ENCODE measurements at regions not wholly inside any gene's neighbourhood (a gene's known extent, or its start where the extent isn't known, plus 50 kb on each side); places are given as distances from the start of the nearest gene placed in this dataset.

- Histone ChIP-seq H3K4me2 (ENCODE audit: low read length) (no peak overlapping the region), H3K27ac (ENCODE audit: low read depth, low read length) (no peak overlapping the region), H3K4me1 (ENCODE audit: insufficient read depth, low read length) (peaks cover 6% of the 10 kb centered on the region), H2AFZ (ENCODE audit: low read depth, low read length) (no peak overlapping the region), H4K20me1 (ENCODE audit: insufficient read depth, low read length) (no peaks in the 10 kb centered on the region), H3K27me3 (ENCODE audit: insufficient read depth, low read length) (no peaks in the 10 kb centered on the region), H3K79me2 (ENCODE audit: insufficient read depth, low read length) (no peaks in the 10 kb centered on the region), H3K4me3 (ENCODE audit: insufficient read depth, low read depth, low read length) (no peak overlapping the region), H3K9ac (ENCODE audit: low read length) (no peak overlapping the region), H3K36me3 (ENCODE audit: insufficient read depth, low read length) (no peaks in the 10 kb centered on the region), H3K9me3 (ENCODE audit: insufficient read depth, low read depth, low read length) (no peaks in the 10 kb centered on the region)
- Mint-ChIP-seq H3K4me1 (ENCODE audit: low read depth, unreplicated experiment) (peaks cover 4% of the 10 kb centered on the region), H3K27ac (ENCODE audit: unreplicated experiment) (no peak overlapping the region), H3K4me3 (ENCODE audit: unreplicated experiment) (no peak overlapping the region), H3K27me3 (ENCODE audit: low read depth, unreplicated experiment) (no peaks in the 10 kb centered on the region), H3K36me3 (ENCODE audit: low read depth, unreplicated experiment) (no peaks in the 10 kb centered on the region), H3K9me3 (ENCODE audit: unreplicated experiment) (peaks cover 4% of the 10 kb centered on the region)
- FAIRE-seq (no peak), DNase-seq (ENCODE audit: low read depth) (no peak)
- TF ChIP-seq, protein P1, sequence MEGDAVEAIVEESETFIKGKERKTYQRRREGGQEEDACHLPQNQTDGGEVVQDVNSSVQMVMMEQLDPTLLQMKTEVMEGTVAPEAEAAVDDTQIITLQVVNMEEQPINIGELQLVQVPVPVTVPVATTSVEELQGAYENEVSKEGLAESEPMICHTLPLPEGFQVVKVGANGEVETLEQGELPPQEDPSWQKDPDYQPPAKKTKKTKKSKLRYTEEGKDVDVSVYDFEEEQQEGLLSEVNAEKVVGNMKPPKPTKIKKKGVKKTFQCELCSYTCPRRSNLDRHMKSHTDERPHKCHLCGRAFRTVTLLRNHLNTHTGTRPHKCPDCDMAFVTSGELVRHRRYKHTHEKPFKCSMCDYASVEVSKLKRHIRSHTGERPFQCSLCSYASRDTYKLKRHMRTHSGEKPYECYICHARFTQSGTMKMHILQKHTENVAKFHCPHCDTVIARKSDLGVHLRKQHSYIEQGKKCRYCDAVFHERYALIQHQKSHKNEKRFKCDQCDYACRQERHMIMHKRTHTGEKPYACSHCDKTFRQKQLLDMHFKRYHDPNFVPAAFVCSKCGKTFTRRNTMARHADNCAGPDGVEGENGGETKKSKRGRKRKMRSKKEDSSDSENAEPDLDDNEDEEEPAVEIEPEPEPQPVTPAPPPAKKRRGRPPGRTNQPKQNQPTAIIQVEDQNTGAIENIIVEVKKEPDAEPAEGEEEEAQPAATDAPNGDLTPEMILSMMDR (IDR thresholded peaks at IDR 0.05; ENCODE audit: insufficient read depth, low read depth, low read length) = no peak
Observed at GRCh38 chr11:23124249-23124648, 264.0 kb upstream of the CCDC179 start.

- H3K27me3 ChIP-seq (ENCODE audit: insufficient read depth, low read length) = no peaks in the 10 kb centered on the region
- peaks cover 4% of the 10 kb centered on the region for H3K9me3 Mint-ChIP-seq (ENCODE audit: unreplicated experiment)
- H3K9me3 ChIP-seq (ENCODE audit: insufficient read depth, low read depth, low read length) = no peaks in the 10 kb centered on the region
- H3K79me2 ChIP-seq (ENCODE audit: insufficient read depth, low read length) = no peaks in the 10 kb centered on the region
- H3K4me2 ChIP-seq (ENCODE audit: low read length) = no peak overlapping the region
- no peaks in the 10 kb centered on the region for H3K36me3 ChIP-seq (ENCODE audit: insufficient read depth, low read length)
- no peak for TF ChIP-seq EZH2 (IDR thresholded peaks at IDR 0.05; ENCODE audit: insufficient read depth, low read length)
- TF ChIP-seq, protein P1 (IDR thresholded peaks at IDR 0.05; ENCODE audit: insufficient read depth, low read depth, low read length) = no peak
- no peak overlapping the region for H3K27ac Mint-ChIP-seq (ENCODE audit: unreplicated experiment)
- H3K4me1 ChIP-seq (ENCODE audit: insufficient read depth, low read length) = peaks cover 6% of the 10 kb centered on the region
- H3K27me3 Mint-ChIP-seq (ENCODE audit: low read depth, unreplicated experiment) = no peaks in the 10 kb centered on the region
- no peaks in the 10 kb centered on the region for H3K36me3 Mint-ChIP-seq (ENCODE audit: low read depth, unreplicated experiment)
- no peak overlapping the region for H3K27ac ChIP-seq (ENCODE audit: low read depth, low read length)
- no peak overlapping the region for H3K4me3 ChIP-seq (ENCODE audit: insufficient read depth, low read depth, low read length)
- no peaks in the 10 kb centered on the region for H4K20me1 ChIP-seq (ENCODE audit: insufficient read depth, low read length)
- peaks cover 4% of the 10 kb centered on the region for H3K4me1 Mint-ChIP-seq (ENCODE audit: low read depth, unreplicated experiment)
- no peak overlapping the region for H2AFZ ChIP-seq (ENCODE audit: low read depth, low read length)
- DNase-seq (ENCODE audit: low read depth) (no peak), FAIRE-seq (no peak)
- H3K4me3 Mint-ChIP-seq (ENCODE audit: unreplicated experiment) = no peak overlapping the region
- H3K9ac ChIP-seq (ENCODE audit: low read length) = no peak overlapping the region
Observed at GRCh38 chr11:23124996-23125395, 264.7 kb upstream of the CCDC179 start.

GRCh38 chr11:23127706-23128105, 267.4 kb upstream of the CCDC179 start:
- Histone ChIP-seq H3K9me3 (ENCODE audit: insufficient read depth, low read depth, low read length) (no peaks in the 10 kb centered on the region), H3K36me3 (ENCODE audit: insufficient read depth, low read length) (no peaks in the 10 kb centered on the region), H2AFZ (ENCODE audit: low read depth, low read length) (no peak overlapping the region), H3K27ac (ENCODE audit: low read depth, low read length) (no peak overlapping the region), H3K4me3 (ENCODE audit: insufficient read depth, low read depth, low read length) (no peak overlapping the region), H4K20me1 (ENCODE audit: insufficient read depth, low read length) (no peaks in the 10 kb centered on the region), H3K4me1 (ENCODE audit: insufficient read depth, low read length) (peaks cover 6% of the 10 kb centered on the region), H3K27me3 (ENCODE audit: insufficient read depth, low read length) (no peaks in the 10 kb centered on the region), H3K9ac (ENCODE audit: low read length) (no peak overlapping the region), H3K79me2 (ENCODE audit: insufficient read depth, low read length) (no peaks in the 10 kb centered on the region), H3K4me2 (ENCODE audit: low read length) (no peak overlapping the region)
- no peak overlapping the region for H3K4me3 Mint-ChIP-seq (ENCODE audit: unreplicated experiment)
- no peak for TF ChIP-seq EZH2 (IDR thresholded peaks at IDR 0.05; ENCODE audit: insufficient read depth, low read length)
- TF ChIP-seq, protein P1 (IDR thresholded peaks at IDR 0.05; ENCODE audit: insufficient read depth, low read depth, low read length) = no peak
- DNase-seq (ENCODE audit: low read depth) = no peak
- no peaks in the 10 kb centered on the region for H3K36me3 Mint-ChIP-seq (ENCODE audit: low read depth, unreplicated experiment)
- FAIRE-seq = no peak
- no peak overlapping the region for H3K27ac Mint-ChIP-seq (ENCODE audit: unreplicated experiment)
- H3K27me3 Mint-ChIP-seq (ENCODE audit: low read depth, unreplicated experiment) = no peaks in the 10 kb centered on the region
- H3K9me3 Mint-ChIP-seq (ENCODE audit: unreplicated experiment) = peaks cover 5% of the 10 kb centered on the region
- H3K4me1 Mint-ChIP-seq (ENCODE audit: low read depth, unreplicated experiment) = peaks cover 4% of the 10 kb centered on the region
